GM12878 (cell line): ENCODE measurements at regions not wholly inside any gene's neighbourhood (a gene's known extent, or its start where the extent isn't known, plus 50 kb on each side); places are given as distances from the start of the nearest gene placed in this dataset.

ENCODE experiments used
- ATAC-seq: fragments of 200-7000 bp; cut with Tn5 transposase; 3 replicates; pipeline ENCODE4 v1.9.1; 2020; ENCODE audit warnings: mild to moderate bottlenecking, moderate library complexity
- BruUV-seq: library from RNA; stranded (reverse); fragments of 400-500 nt; replicated peaks from 2 replicates; lab custom pipeline; 2021; lab: Mats Ljungman, UMichigan
- CTCF ChIA-PET: fragments of 300-600 bp; sonication (Branson Sonifier 250); formaldehyde crosslinking; extraction: SDS; loops from one replicate; lab custom pipeline; 2021; ENCODE audit warnings: inconsistent platforms; lab: Yijun Ruan, JAX
- POLR2A ChIA-PET: fragments of 350-600 bp; formaldehyde crosslinking; extraction: SDS; loops from one replicate; lab custom pipeline; 2021; ENCODE audit warnings: inconsistent platforms; lab: Charles Lee
- RAD21 ChIA-PET: fragments of 300-600 bp; sonication (Branson Sonifier 250); formaldehyde crosslinking; loops from one replicate; lab custom pipeline; 2023; ENCODE audit warnings: antibody characterized with exemption; ENCODE audit not compliant: unreplicated experiment; lab: Charles Lee
- SMC1A ChIA-PET: fragments of 300-600 bp; sonication (Branson Sonifier 250); formaldehyde crosslinking; loops from one replicate; lab custom pipeline; 2023; ENCODE audit not compliant: unreplicated experiment, uncharacterized antibody; lab: Charles Lee
- DNase-seq: peaks from one replicate; pipeline ENCODE4 v3.0.0-alpha.2; 2011; ENCODE audit warnings: low read depth, low spot score
- FAIRE-seq: peaks from 3 replicates; lab custom pipeline; 2011; peaks lifted over from hg19 to GRCh38; lab: Jason Lieb, UNC
- H2AFZ ChIP-seq: 2 replicates; pipeline ENCODE4 v1.6.0; 2011; ENCODE audit warnings: low read depth, low read length, control low read depth; ENCODE audit not compliant: control insufficient read depth
- H3K27ac ChIP-seq: 2 replicates; pipeline ENCODE4 v1.5.1; 2011; ENCODE audit warnings: control low read depth; ENCODE audit not compliant: control insufficient read depth, insufficient read depth
- H3K27me3 ChIP-seq, 2 experiments: replicated peaks in 1 of 2; 2 replicates each; pipeline versions ENCODE4 v1.6.0 to v1.6.1; 2011; ENCODE audit warnings: low read length in 1 of 2; ENCODE audit not compliant: control insufficient read depth in 2 of 2, insufficient read depth in 2 of 2
- H3K36me3 ChIP-seq, 2 experiments: 2 replicates each; pipeline ENCODE4 v1.5.1; 2011; ENCODE audit warnings: low read length in 1 of 2; ENCODE audit not compliant: control insufficient read depth in 2 of 2, insufficient read depth in 2 of 2
- H3K4me1 ChIP-seq: 2 replicates; pipeline ENCODE4 v1.6.1; 2011; ENCODE audit warnings: mild to moderate bottlenecking, low read length, moderate library complexity, mixed read lengths; ENCODE audit not compliant: control insufficient read depth, insufficient read depth
- H3K4me2 ChIP-seq: 2 replicates; pipeline ENCODE4 v1.6.0; 2011; ENCODE audit warnings: control low read depth; ENCODE audit not compliant: control insufficient read depth, insufficient read depth
- H3K4me3 ChIP-seq: fragments of 200-600 bp; sonication (generic); 2 replicates; pipeline ENCODE4 v1.5.1; 2016
- H3K79me2 ChIP-seq: 2 replicates; pipeline ENCODE4 v1.6.0; 2011; ENCODE audit warnings: low read length; ENCODE audit not compliant: control insufficient read depth, insufficient read depth
- H3K9ac ChIP-seq: 2 replicates; pipeline ENCODE4 v1.8.0; 2011; ENCODE audit warnings: low read length, control low read depth, mixed read lengths; ENCODE audit not compliant: control insufficient read depth, insufficient read depth
- H3K9me3 ChIP-seq: replicated peaks from 3 replicates; pipeline ENCODE4 v1.5.1; 2011; ENCODE audit warnings: mild to moderate bottlenecking, low read length; ENCODE audit not compliant: control insufficient read depth, insufficient read depth
- H4K20me1 ChIP-seq: 2 replicates; pipeline ENCODE4 v1.6.0; 2011; ENCODE audit not compliant: control insufficient read depth, insufficient read depth
- BCL11A ChIP-seq: IDR thresholded peaks from 2 replicates; pipeline ENCODE4 v1.6.1; 2011; ENCODE audit warnings: low read depth, low read length
- E2F4 ChIP-seq: IDR thresholded peaks from 2 replicates; pipeline ENCODE4 v1.6.1; 2012; ENCODE audit warnings: low read depth, low read length, improper control_type of control experiment
- EP300 ChIP-seq, 2 experiments: fragments of 150-350 bp in 1 of 2; IDR thresholded peaks; 2 replicates each; pipeline ENCODE4 v1.6.1; 2011 to 2012; ENCODE audit warnings: low read depth in 2 of 2, low read length in 2 of 2, borderline replicate concordance in 1 of 2, improper control_type of control experiment in 1 of 2, inconsistent platforms in 1 of 2; ENCODE audit not compliant: control insufficient read depth in 1 of 2
- JUNB ChIP-seq: IDR thresholded peaks from 2 replicates; pipeline ENCODE4 v1.6.1; 2016; ENCODE audit warnings: antibody characterized with exemption, mild to moderate bottlenecking
- NR2C1 ChIP-seq: fragments of 450-650 bp; IDR thresholded peaks from 2 replicates; pipeline ENCODE4 v1.6.1; 2017; ENCODE audit warnings: antibody characterized with exemption, mild to moderate bottlenecking, moderate library complexity
- POU2F2 ChIP-seq: IDR thresholded peaks from 3 replicates; pipeline ENCODE4 v1.6.1; 2011; ENCODE audit warnings: low read depth, mild to moderate bottlenecking, low read length, borderline replicate concordance
- RELA ChIP-seq: fragments of 450-650 bp; IDR thresholded peaks from 2 replicates; pipeline ENCODE4 v1.8.0; 2014; ENCODE audit warnings: borderline replicate concordance; ENCODE audit not compliant: partially characterized antibody
- ZNF384 ChIP-seq: IDR thresholded peaks from 2 replicates; pipeline ENCODE4 v1.6.1; 2012; ENCODE audit warnings: low read depth, mild to moderate bottlenecking, low read length, improper control_type of control experiment, borderline replicate concordance
- WGBS: methylation state at CpG from one replicate; pipeline ENCODE4 v1.1.6; 2016; ENCODE audit warnings: low lambda C conversion rate; ENCODE audit not compliant: insufficient replicate concordance, insufficient coverage; ENCODE audit errors: missing lambda C conversion rate; 5-methylcytosine and 5-hydroxymethylcytosine counted together
- in situ Hi-C: fragments of 300-500 bp; cut with MboI; formaldehyde crosslinking; loops from 9 replicates; pipeline ENCODE4 v1.14.3; 2018; ENCODE audit warnings: mixed read lengths
- intact Hi-C: fragments of 100-400 bp; cut with micrococcal nuclease; formaldehyde crosslinking; loops from one replicate; pipeline ENCODE4 v1.14.2; 2022; ENCODE audit not compliant: unreplicated experiment
- TF ChIP-seq, protein P1 (sequence below): IDR thresholded peaks from 2 replicates; pipeline ENCODE4 v1.6.1; 2012; ENCODE audit warnings: low read depth, low read length, improper control_type of control experiment

- no peak for TF ChIP-seq RELA
- no peak for TF ChIP-seq BCL11A
- no peak for TF ChIP-seq E2F4
- TF ChIP-seq, all 136 proteins: peak for 0
Measured at GRCh38 chr9:107691664-107692063, 202.1 kb upstream of the KLF4 start (continued).

DNA sequence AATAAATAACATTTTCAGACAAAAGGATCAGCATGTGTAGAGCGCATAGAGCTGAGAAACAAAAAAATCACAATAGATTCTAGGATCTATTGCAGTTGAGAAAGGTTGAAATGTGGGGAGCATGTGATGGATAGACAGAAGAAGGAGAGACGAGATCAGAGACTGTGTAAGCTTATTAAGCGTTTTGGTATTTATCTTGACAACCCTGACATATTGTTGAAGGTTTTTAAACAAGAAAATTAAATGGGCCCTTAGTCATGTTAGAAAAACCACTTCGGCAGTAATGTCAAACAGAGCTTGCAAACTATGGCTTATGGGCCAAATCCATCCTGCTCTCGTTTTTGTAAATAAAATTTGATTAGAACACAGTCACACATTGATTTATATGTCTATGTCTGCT is 200.5 kb upstream of the KLF4 start:
- ChIA-PET POLR2A (no interaction called here), RAD21 (no interaction called here), CTCF (no interaction called here), SMC1A (interaction anchor here (0.8 kb wide), 1 partner anchor 9 kb away, joined by 3 read pairs; no protein-coding TSS in a partner anchor)
- no TSS peak for BruUV-seq
- Histone ChIP-seq H3K27me3 (no peaks in the 10 kb centered on the region; a peak in 1 of 4 replicates), H3K4me2 (no peak overlapping the region), H3K36me3 (no peaks in the 10 kb centered on the region), H2AFZ (no peak overlapping the region), H3K27ac (no peak overlapping the region), H3K79me2 (no peaks in the 10 kb centered on the region), H3K9ac (no peak overlapping the region), H3K4me3 (no peak overlapping the region), H3K4me1 (no peaks in the 10 kb centered on the region), H3K9me3 (no peaks in the 10 kb centered on the region), H4K20me1 (no peaks in the 10 kb centered on the region)
- in situ Hi-C loops = no loop called here
- intact Hi-C loops = no loop called here
- DNase-seq (no peak), FAIRE-seq (no peak), ATAC-seq (no peak)
- no peak for TF ChIP-seq NR2C1
- TF ChIP-seq JUNB = no peak
- TF ChIP-seq POU2F2 = no peak
- no peak for TF ChIP-seq EP300 (IDR thresholded peaks at IDR 0.05; ENCODE audit: borderline replicate concordance in 1 of 2, control insufficient read depth in 1 of 2, low read depth in 2 of 2, low read length in 2 of 2)
- TF ChIP-seq, protein P1, sequence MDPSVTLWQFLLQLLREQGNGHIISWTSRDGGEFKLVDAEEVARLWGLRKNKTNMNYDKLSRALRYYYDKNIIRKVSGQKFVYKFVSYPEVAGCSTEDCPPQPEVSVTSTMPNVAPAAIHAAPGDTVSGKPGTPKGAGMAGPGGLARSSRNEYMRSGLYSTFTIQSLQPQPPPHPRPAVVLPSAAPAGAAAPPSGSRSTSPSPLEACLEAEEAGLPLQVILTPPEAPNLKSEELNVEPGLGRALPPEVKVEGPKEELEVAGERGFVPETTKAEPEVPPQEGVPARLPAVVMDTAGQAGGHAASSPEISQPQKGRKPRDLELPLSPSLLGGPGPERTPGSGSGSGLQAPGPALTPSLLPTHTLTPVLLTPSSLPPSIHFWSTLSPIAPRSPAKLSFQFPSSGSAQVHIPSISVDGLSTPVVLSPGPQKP = no peak
- no peak for TF ChIP-seq ZNF384
- no peak for TF ChIP-seq E2F4
- WGBS = 15% methylated on average over 5 of the region's 5 CpGs
